ENCODE measurements at regions not wholly inside any gene's neighbourhood (a gene's known extent, or its start where the extent isn't known, plus 50 kb on each side); places are given as distances from the start of the nearest gene placed in this dataset.
"Not testable (repeated sequence)": the region's sequence is repeated elsewhere in the genome, so short reads cannot be mapped to it uniquely, and the experiment has no call there.

DNA sequence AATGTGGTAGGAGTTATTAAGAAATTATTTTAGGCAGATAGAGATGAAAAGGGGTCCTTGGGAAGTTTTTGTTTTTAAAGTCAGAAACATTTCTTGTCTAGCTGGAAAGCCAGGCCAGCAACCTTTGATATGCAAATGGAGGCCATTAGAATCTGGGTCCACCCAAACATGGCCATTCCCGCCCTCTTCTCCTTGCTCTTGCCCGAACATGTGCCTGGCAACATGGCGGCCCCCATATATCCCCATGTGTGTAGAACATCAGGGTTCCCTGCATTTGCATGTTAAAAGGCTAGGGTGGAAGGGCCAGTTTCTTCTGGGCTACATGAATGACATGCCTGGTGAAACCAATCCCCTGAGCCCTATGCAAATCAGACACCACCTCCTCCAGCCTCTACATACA, 80.7 kb upstream of the PLAC8 start:
- H3K27ac Mint-ChIP-seq (ENCODE audit: unreplicated experiment), result no peak overlapping the region
- TF ChIP-seq, protein P1, sequence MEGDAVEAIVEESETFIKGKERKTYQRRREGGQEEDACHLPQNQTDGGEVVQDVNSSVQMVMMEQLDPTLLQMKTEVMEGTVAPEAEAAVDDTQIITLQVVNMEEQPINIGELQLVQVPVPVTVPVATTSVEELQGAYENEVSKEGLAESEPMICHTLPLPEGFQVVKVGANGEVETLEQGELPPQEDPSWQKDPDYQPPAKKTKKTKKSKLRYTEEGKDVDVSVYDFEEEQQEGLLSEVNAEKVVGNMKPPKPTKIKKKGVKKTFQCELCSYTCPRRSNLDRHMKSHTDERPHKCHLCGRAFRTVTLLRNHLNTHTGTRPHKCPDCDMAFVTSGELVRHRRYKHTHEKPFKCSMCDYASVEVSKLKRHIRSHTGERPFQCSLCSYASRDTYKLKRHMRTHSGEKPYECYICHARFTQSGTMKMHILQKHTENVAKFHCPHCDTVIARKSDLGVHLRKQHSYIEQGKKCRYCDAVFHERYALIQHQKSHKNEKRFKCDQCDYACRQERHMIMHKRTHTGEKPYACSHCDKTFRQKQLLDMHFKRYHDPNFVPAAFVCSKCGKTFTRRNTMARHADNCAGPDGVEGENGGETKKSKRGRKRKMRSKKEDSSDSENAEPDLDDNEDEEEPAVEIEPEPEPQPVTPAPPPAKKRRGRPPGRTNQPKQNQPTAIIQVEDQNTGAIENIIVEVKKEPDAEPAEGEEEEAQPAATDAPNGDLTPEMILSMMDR (IDR thresholded peaks at IDR 0.05), result no peak
- no peak for DNase-seq (ENCODE audit: low spot score)
- H3K4me3 Mint-ChIP-seq (ENCODE audit: unreplicated experiment), result no peak overlapping the region
- no peaks in the 10 kb centered on the region for H3K27me3 Mint-ChIP-seq (ENCODE audit: low read depth)
- H3K9me3 Mint-ChIP-seq (ENCODE audit: low read depth), result no peaks in the 10 kb centered on the region
- no peaks in the 10 kb centered on the region for H3K4me1 Mint-ChIP-seq (ENCODE audit: low read depth)
- no peaks in the 10 kb centered on the region for H3K36me3 Mint-ChIP-seq (ENCODE audit: low read depth)

DNA sequence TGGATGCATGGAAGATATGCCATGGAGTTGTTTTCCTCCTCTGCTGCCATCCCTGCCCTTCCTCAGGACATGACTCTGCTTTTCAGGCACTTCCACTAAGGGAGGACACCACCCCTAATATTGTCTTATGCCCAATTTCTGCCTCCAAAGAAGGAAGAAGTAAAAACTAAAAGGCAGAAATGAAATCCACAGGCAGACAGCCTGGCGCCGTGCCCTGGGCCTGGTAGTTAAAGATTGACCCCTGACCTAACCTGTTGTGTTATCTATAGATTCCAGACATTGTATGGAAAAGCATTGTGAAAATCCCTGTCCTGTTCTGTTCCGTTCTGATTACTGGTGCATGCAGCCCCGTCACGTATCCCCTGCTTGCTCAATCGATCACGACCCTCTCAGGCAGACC, 80.1 kb upstream of the PLAC8 start:
- not testable (repeated sequence) for H3K36me3 Mint-ChIP-seq (ENCODE audit: low read depth); H3K4me1 Mint-ChIP-seq (ENCODE audit: low read depth); H3K27ac Mint-ChIP-seq (ENCODE audit: unreplicated experiment); H3K9me3 Mint-ChIP-seq (ENCODE audit: low read depth); DNase-seq (ENCODE audit: low spot score); H3K4me3 Mint-ChIP-seq (ENCODE audit: unreplicated experiment); H3K27me3 Mint-ChIP-seq (ENCODE audit: low read depth)

DNA sequence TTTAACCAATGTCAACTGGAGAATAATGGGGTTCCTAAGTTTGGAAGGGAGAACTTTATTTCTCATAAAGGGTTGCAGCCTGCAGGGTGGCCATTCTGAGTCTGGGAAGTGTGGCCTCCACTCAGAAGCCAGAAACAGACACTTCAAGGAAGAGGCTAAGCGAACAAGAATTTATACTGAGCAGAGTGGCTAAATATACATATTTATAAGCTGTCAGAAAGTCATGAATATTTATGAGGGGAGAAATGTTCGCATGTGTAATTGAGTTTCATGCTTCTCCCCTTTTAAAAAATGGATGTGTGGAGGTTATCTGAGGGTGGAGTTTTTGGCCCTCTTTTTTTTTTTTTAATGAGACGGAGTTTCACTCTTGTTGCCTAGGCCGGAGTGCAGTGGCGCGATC, 78.1 kb upstream of the PLAC8 start:
- Mint-ChIP-seq H3K27me3 (ENCODE audit: low read depth) (no peaks in the 10 kb centered on the region), H3K9me3 (ENCODE audit: low read depth) (no peaks in the 10 kb centered on the region), H3K4me1 (ENCODE audit: low read depth) (no peaks in the 10 kb centered on the region), H3K27ac (ENCODE audit: unreplicated experiment) (no peak overlapping the region), H3K4me3 (ENCODE audit: unreplicated experiment) (no peak overlapping the region), H3K36me3 (ENCODE audit: low read depth) (no peaks in the 10 kb centered on the region)
- TF ChIP-seq, protein P1 (IDR thresholded peaks at IDR 0.05), result no peak
- no peak for DNase-seq (ENCODE audit: low spot score)

DNA sequence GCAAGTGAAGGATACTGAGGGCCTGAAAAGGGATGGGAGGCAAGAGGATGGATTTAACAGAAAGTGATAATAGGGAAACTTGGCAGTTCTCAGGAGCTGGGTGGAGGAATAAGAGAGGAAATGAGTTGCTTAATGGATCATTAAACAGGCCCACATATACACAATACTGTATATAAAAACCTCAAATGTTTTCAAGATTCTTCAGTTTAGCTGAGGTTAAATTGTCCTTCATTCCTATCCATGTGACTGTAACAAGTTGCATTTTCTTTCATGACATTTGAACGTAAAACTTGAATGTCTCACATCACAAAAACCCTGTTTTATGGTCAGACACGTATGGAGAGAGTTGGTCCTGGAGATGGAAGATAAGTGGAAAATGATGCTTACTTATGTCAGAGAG, 76.5 kb upstream of the PLAC8 start:
- no peaks in the 10 kb centered on the region for H3K36me3 Mint-ChIP-seq (ENCODE audit: low read depth)
- TF ChIP-seq, protein P1 (IDR thresholded peaks at IDR 0.05), result no peak
- H3K9me3 Mint-ChIP-seq (ENCODE audit: low read depth), result no peaks in the 10 kb centered on the region
- H3K27ac Mint-ChIP-seq (ENCODE audit: unreplicated experiment), result no peak overlapping the region
- no peaks in the 10 kb centered on the region for H3K27me3 Mint-ChIP-seq (ENCODE audit: low read depth)
- no peaks in the 10 kb centered on the region for H3K4me1 Mint-ChIP-seq (ENCODE audit: low read depth)
- no peak overlapping the region for H3K4me3 Mint-ChIP-seq (ENCODE audit: unreplicated experiment)
- DNase-seq (ENCODE audit: low spot score), result no peak

DNA sequence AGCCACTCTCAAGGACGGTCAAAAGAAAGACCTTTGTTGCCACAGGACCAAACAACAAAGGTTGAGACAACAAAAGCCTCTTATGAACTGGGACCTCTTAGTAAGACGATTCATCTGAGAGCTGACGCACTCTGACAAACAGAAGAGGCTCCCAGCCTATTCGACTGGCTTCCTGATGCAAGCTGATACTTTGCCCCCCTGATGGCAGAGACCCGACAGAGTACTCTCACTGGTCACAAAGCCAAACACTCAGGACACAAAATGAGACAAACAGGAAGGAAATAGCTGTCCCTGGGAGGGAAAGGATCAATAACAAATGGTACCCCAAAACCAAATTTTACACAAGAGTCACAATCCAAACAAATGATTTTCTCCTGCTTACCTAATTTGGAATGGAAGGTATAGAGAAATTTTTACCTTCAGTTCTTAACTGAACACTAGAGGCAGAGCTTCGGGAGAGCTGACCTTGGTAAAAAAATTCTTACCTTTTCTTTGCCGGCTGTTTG, 75.2 kb upstream of the PLAC8 start:
- Mint-ChIP-seq H3K36me3 (ENCODE audit: low read depth) (no peaks in the 10 kb centered on the region), H3K27me3 (ENCODE audit: low read depth) (no peaks in the 10 kb centered on the region), H3K9me3 (ENCODE audit: low read depth) (no peaks in the 10 kb centered on the region), H3K4me3 (ENCODE audit: unreplicated experiment) (no peak overlapping the region), H3K27ac (ENCODE audit: unreplicated experiment) (no peak overlapping the region), H3K4me1 (ENCODE audit: low read depth) (no peaks in the 10 kb centered on the region)
- DNase-seq (ENCODE audit: low spot score), result no peak
- TF ChIP-seq, protein P1 (IDR thresholded peaks at IDR 0.05), result no peak

DNA sequence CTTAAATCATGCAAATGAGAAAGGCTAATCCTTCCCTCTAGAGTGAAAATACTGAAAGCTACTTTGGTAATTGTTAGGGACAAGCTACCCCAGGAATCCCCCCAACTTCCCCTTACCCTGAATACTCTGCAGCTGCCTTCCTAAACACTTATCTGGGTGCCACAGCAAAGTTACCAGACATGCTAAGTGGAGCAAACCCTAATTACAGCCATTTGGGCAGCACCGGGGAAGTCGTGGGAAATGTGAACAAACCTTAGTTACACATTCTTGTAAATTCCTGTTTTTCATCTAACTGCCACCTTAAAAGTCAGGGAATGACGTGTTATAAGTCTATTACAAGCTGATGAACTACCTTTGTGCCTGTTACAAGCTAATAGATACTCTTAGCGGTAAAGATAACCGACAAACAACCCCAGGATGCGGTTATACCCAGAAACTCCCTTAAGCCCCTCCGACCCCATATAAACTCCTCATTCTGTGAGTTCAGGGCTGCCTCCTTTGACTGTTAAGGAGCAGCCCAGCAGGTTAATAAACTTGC, 66.0 kb upstream of the PLAC8 start:
- Mint-ChIP-seq H3K27ac (ENCODE audit: unreplicated experiment) (no peak overlapping the region), H3K4me1 (ENCODE audit: low read depth) (no peaks in the 10 kb centered on the region)
- no peak for DNase-seq (ENCODE audit: low spot score)

More for the DNA sequence above, 66.0 kb upstream of the PLAC8 start:
- Mint-ChIP-seq H3K4me3 (ENCODE audit: unreplicated experiment) (no peak overlapping the region), H3K9me3 (ENCODE audit: low read depth) (no peaks in the 10 kb centered on the region), H3K27me3 (ENCODE audit: low read depth) (no peaks in the 10 kb centered on the region), H3K36me3 (ENCODE audit: low read depth) (no peaks in the 10 kb centered on the region)
- TF ChIP-seq, protein P1 (IDR thresholded peaks at IDR 0.05), result no peak
